HL-60 (cell line): ENCODE measurements at regions not wholly inside any gene's neighbourhood (a gene's known extent, or its start where the extent isn't known, plus 50 kb on each side); places are given as distances from the start of the nearest gene placed in this dataset.

Source experiments
- POLR2AphosphoS5 ChIP-seq: IDR thresholded peaks from 2 replicates; pipeline ENCODE4 v1.6.1; 2012; ENCODE audit warnings: low read depth
- TF ChIP-seq, protein P1 (sequence below): IDR thresholded peaks from one replicate; pipeline ENCODE4 v1.5.1; 2011; ENCODE audit warnings: low read length, control low read depth, inconsistent platforms; ENCODE audit not compliant: insufficient read depth

DNA sequence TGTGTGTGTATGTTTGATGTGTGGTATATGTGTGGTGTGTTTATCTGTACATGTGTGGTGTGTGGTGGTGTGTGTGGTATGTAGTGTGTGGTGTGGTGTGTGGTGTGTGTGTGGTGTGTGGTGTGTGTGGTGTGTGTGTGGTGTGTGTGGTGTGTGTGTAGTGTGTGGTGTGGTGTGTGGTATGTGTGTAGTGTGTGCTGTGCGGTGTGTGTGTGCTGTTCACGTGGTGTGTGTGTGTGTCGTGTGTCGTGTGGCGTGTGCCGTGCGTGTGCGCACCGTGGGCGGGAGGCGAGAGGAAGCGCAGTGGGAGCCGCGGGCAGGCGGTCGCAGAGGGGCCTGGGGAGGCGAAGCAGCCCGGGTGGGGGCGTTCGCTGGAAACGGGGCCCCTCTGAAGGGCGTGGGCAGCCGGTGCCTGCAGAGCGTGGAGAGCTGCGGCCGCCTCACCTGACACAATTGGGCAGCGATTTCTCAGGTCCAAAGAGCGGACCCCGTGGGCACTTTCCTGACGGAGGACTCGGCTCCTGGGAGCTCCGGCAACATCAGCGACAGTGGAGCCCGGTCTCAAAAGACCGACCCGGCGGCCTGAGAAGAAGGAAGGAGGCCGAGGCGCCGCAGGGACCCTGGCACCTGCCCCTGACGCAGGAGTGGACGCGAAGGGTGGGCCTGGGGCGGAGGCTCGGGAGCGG, 741.1 kb upstream of the SALL3 start:
- no peak for TF ChIP-seq POLR2AphosphoS5
- TF ChIP-seq, protein P1, sequence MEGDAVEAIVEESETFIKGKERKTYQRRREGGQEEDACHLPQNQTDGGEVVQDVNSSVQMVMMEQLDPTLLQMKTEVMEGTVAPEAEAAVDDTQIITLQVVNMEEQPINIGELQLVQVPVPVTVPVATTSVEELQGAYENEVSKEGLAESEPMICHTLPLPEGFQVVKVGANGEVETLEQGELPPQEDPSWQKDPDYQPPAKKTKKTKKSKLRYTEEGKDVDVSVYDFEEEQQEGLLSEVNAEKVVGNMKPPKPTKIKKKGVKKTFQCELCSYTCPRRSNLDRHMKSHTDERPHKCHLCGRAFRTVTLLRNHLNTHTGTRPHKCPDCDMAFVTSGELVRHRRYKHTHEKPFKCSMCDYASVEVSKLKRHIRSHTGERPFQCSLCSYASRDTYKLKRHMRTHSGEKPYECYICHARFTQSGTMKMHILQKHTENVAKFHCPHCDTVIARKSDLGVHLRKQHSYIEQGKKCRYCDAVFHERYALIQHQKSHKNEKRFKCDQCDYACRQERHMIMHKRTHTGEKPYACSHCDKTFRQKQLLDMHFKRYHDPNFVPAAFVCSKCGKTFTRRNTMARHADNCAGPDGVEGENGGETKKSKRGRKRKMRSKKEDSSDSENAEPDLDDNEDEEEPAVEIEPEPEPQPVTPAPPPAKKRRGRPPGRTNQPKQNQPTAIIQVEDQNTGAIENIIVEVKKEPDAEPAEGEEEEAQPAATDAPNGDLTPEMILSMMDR: no peak
